Ammon's horn (tissue), 1 donor: ENCODE measurements at regions not wholly inside any gene's neighbourhood (a gene's known extent, or its start where the extent isn't known, plus 50 kb on each side); places are given as distances from the start of the nearest gene placed in this dataset.
"Not testable (repeated sequence)": the region's sequence is repeated elsewhere in the genome, so short reads cannot be mapped to it uniquely, and the experiment has no call there.

Experiments used
- DNase-seq: peaks from one replicate; pipeline ENCODE4 v3.0.0-alpha.2; 2016; ENCODE audit warnings: low spot score

- not testable (repeated sequence) for DNase-seq
These were observed 126.9 kb downstream of the NDFIP2 start for GRCh38 chr13:79607895-79608294.
